ENCODE measurements at regions not wholly inside any gene's neighbourhood (a gene's known extent, or its start where the extent isn't known, plus 50 kb on each side); places are given as distances from the start of the nearest gene placed in this dataset.

- intact Hi-C loops (cut with DNase I; ENCODE audit: low total_unique reads) = no loop called here
- WGBS, 2 donors = 91 to 92% methylated on average over 2 of the region's 2 CpGs
- DNase-seq (ENCODE audit: low spot score in 2 of 2) = no peak
- no peak overlapping the region for H3K4me3 ChIP-seq (ENCODE audit: low read depth, poor library complexity, severe bottlenecking)
- TF ChIP-seq POLR2A (IDR thresholded peaks at IDR 0.05) (no peak), CTCF (IDR thresholded peaks at IDR 0.05) (no peak)
These were observed 1390.0 kb downstream of the STIM2 start for GRCh38 chr4:28250646-28251045.

- DNase-seq (ENCODE audit: low spot score in 2 of 2) = no peak
- H3K4me3 ChIP-seq (ENCODE audit: low read depth, poor library complexity, severe bottlenecking) = no peak overlapping the region
- TF ChIP-seq CTCF (IDR thresholded peaks at IDR 0.05) (no peak), POLR2A (IDR thresholded peaks at IDR 0.05) (no peak)
- 92 to 93% methylated on average over 2 of the region's 2 CpGs for WGBS, 2 donors
- intact Hi-C loops (cut with DNase I; ENCODE audit: low total_unique reads) = no loop called here
These were observed 1391.2 kb downstream of the STIM2 start for GRCh38 chr4:28251831-28252230.

- intact Hi-C loops (cut with DNase I; ENCODE audit: low total_unique reads) = no loop called here
- no peak overlapping the region for H3K4me3 ChIP-seq (ENCODE audit: low read depth, poor library complexity, severe bottlenecking)
- no peak for DNase-seq (ENCODE audit: low spot score in 2 of 2)
- WGBS, 2 donors = 92 to 95% methylated on average over 2 to 3 of the region's 3 CpGs
- TF ChIP-seq POLR2A (IDR thresholded peaks at IDR 0.05) (no peak), CTCF (IDR thresholded peaks at IDR 0.05) (no peak)
These were observed 1393.4 kb downstream of the STIM2 start for GRCh38 chr4:28254003-28254402.

- H3K4me3 ChIP-seq (ENCODE audit: low read depth, poor library complexity, severe bottlenecking) = no peak overlapping the region
- intact Hi-C loops (cut with DNase I; ENCODE audit: low total_unique reads) = no loop called here
- TF ChIP-seq CTCF (IDR thresholded peaks at IDR 0.05) (no peak), POLR2A (IDR thresholded peaks at IDR 0.05) (no peak)
- WGBS, 2 donors = 81 to 100% methylated on average over 1 of the region's 1 CpG
- no peak for DNase-seq (ENCODE audit: low spot score in 2 of 2)
These were observed 1395.7 kb downstream of the STIM2 start for GRCh38 chr4:28256295-28256694.

GRCh38 chr4:28259951-28260350 is 1399.3 kb downstream of the STIM2 start:
- TF ChIP-seq POLR2A (IDR thresholded peaks at IDR 0.05) (no peak), CTCF (IDR thresholded peaks at IDR 0.05) (no peak)
- 75 to 78% methylated on average over 1 of the region's 1 CpG for WGBS, 2 donors
- H3K4me3 ChIP-seq (ENCODE audit: low read depth, poor library complexity, severe bottlenecking) = no peak overlapping the region
- no peak for DNase-seq (ENCODE audit: low spot score in 2 of 2)
- intact Hi-C loops (cut with DNase I; ENCODE audit: low total_unique reads) = no loop called here

- intact Hi-C loops (cut with DNase I; ENCODE audit: low total_unique reads) = no loop called here
- TF ChIP-seq POLR2A (IDR thresholded peaks at IDR 0.05) (no peak), CTCF (IDR thresholded peaks at IDR 0.05) (no peak)
- DNase-seq (ENCODE audit: low spot score in 2 of 2) = no peak
- WGBS, 2 donors = 69 to 85% methylated on average over 1 of the region's 1 CpG
- no peak overlapping the region for H3K4me3 ChIP-seq (ENCODE audit: low read depth, poor library complexity, severe bottlenecking)
These were observed 1406.5 kb downstream of the STIM2 start for GRCh38 chr4:28267166-28267565.

All from lower leg skin (tissue), 4 donors.